HUES64 (cell line): ENCODE measurements at regions not wholly inside any gene's neighbourhood (a gene's known extent, or its start where the extent isn't known, plus 50 kb on each side); places are given as distances from the start of the nearest gene placed in this dataset.

ENCODE experiments used
- H3K27ac ChIP-seq: 2 replicates; pipeline ENCODE4 v1.7.0; 2013; ENCODE audit warnings: low read depth, low read length, inconsistent platforms
- H3K27me3 ChIP-seq: 2 replicates; pipeline ENCODE4 v1.6.1; 2013; ENCODE audit warnings: mild to moderate bottlenecking, low read length; ENCODE audit not compliant: insufficient read depth
- H3K36me3 ChIP-seq: 2 replicates; pipeline ENCODE4 v1.6.1; 2013; ENCODE audit warnings: mild to moderate bottlenecking, low read length; ENCODE audit not compliant: insufficient read depth
- H3K4me1 ChIP-seq: 2 replicates; pipeline ENCODE4 v1.6.1; 2013; ENCODE audit warnings: mild to moderate bottlenecking, low read length, moderate library complexity; ENCODE audit not compliant: insufficient read depth
- H3K4me3 ChIP-seq: 2 replicates; pipeline ENCODE4 v1.5.1; 2013; ENCODE audit warnings: mild to moderate bottlenecking, low read length, moderate library complexity
- H3K9ac ChIP-seq: 2 replicates; pipeline ENCODE4 v1.6.1; 2013; ENCODE audit warnings: mild to moderate bottlenecking, low read depth, low read length
- H3K9me3 ChIP-seq: 2 replicates; pipeline ENCODE4 v1.6.1; 2013; ENCODE audit warnings: low read depth, low read length; ENCODE audit not compliant: insufficient read depth
- WGBS: fragments of 150-250, 120-280 bp; methylation state at CpG from one replicate; pipeline ENCODE4 v1.1.7; 2013; ENCODE audit warnings: missing lambda C conversion rate; 5-methylcytosine and 5-hydroxymethylcytosine counted together

- H3K4me1 ChIP-seq, result no peaks in the 10 kb centered on the region
- no peak overlapping the region for H3K4me3 ChIP-seq
- H3K9ac ChIP-seq, result no peak overlapping the region
- no peak overlapping the region for H3K27ac ChIP-seq
- no peaks in the 10 kb centered on the region for H3K9me3 ChIP-seq
- WGBS, result 60% methylated on average over 2 of the region's 3 CpGs
- H3K36me3 ChIP-seq, result no peaks in the 10 kb centered on the region
- H3K27me3 ChIP-seq, result no peaks in the 10 kb centered on the region
Measured at GRCh38 chr6:40194447-40195170, 260.3 kb upstream of the MOCS1 start.

GRCh38 chr6:40192516-40192915, 258.3 kb upstream of the MOCS1 start:
- Histone ChIP-seq H3K36me3 (no peaks in the 10 kb centered on the region), H3K4me3 (no peak overlapping the region), H3K27ac (no peak overlapping the region), H3K27me3 (no peaks in the 10 kb centered on the region), H3K9me3 (no peaks in the 10 kb centered on the region), H3K9ac (no peak overlapping the region), H3K4me1 (0 out of 2 replicates have a peak, but pooled peaks cover under 1% of the 10 kb centered on the region)
- WGBS, result 90% methylated on average over 4 of the region's 4 CpGs

- Histone ChIP-seq H3K4me3 (no peak overlapping the region), H3K4me1 (0 out of 2 replicates have a peak, but pooled peaks cover 2% of the 10 kb centered on the region), H3K27me3 (no peaks in the 10 kb centered on the region), H3K9me3 (peaks cover 15% of the 10 kb centered on the region), H3K27ac (no peak overlapping the region), H3K9ac (no peak overlapping the region), H3K36me3 (no peaks in the 10 kb centered on the region)
- 88% methylated on average over 1 of the region's 1 CpG for WGBS
Measured at GRCh38 chr6:40188931-40189330, 254.7 kb upstream of the MOCS1 start.

- Histone ChIP-seq H3K27me3 (no peaks in the 10 kb centered on the region), H3K9me3 (peaks cover 27% of the 10 kb centered on the region), H3K36me3 (no peaks in the 10 kb centered on the region), H3K4me1 (0 out of 2 replicates have a peak, but pooled peaks cover 2% of the 10 kb centered on the region), H3K9ac (no peak overlapping the region), H3K4me3 (no peak overlapping the region), H3K27ac (no peak overlapping the region)
- WGBS, result 75% methylated on average over 5 of the region's 5 CpGs
Measured at GRCh38 chr6:40187535-40188144, 253.4 kb upstream of the MOCS1 start.

- Histone ChIP-seq H3K4me1 (0 out of 2 replicates have a peak, but pooled peaks cover 2% of the 10 kb centered on the region), H3K9ac (no peak overlapping the region), H3K36me3 (no peaks in the 10 kb centered on the region), H3K27ac (no peak overlapping the region), H3K4me3 (no peak overlapping the region), H3K9me3 (peaks cover 32% of the 10 kb centered on the region), H3K27me3 (no peaks in the 10 kb centered on the region)
- WGBS, result 95% methylated on average over 1 of the region's 1 CpG
Measured at GRCh38 chr6:40185486-40185885, 251.2 kb upstream of the MOCS1 start.

- H3K27me3 ChIP-seq, result no peaks in the 10 kb centered on the region
- H3K4me3 ChIP-seq, result no peak overlapping the region
- no peak overlapping the region for H3K27ac ChIP-seq
- H3K36me3 ChIP-seq, result no peaks in the 10 kb centered on the region
- peaks cover 32% of the 10 kb centered on the region for H3K9me3 ChIP-seq
- no peak overlapping the region for H3K9ac ChIP-seq
- H3K4me1 ChIP-seq, result 0 out of 2 replicates have a peak, but pooled peaks cover 2% of the 10 kb centered on the region
- WGBS, result 98% methylated on average over 4 of the region's 4 CpGs
Measured at GRCh38 chr6:40183902-40184301, 249.6 kb upstream of the MOCS1 start.

- WGBS, result no CpG with 5 or more reads among the region's 1 CpG
- Histone ChIP-seq H3K9ac (no peak overlapping the region), H3K9me3 (peaks cover 32% of the 10 kb centered on the region)
Measured at GRCh38 chr6:40181367-40181766, 247.1 kb upstream of the MOCS1 start.

GRCh38 chr6:40180271-40180670, 246.0 kb upstream of the MOCS1 start:
- WGBS, result 100% methylated on average over 3 of the region's 3 CpGs
- Histone ChIP-seq H3K9ac (no peak overlapping the region), H3K4me3 (no peak overlapping the region), H3K9me3 (peaks cover 29% of the 10 kb centered on the region), H3K4me1 (0 out of 2 replicates have a peak, but pooled peaks cover 5% of the 10 kb centered on the region), H3K27me3 (no peaks in the 10 kb centered on the region), H3K27ac (no peak overlapping the region), H3K36me3 (no peaks in the 10 kb centered on the region)

More at GRCh38 chr6:40181367-40181766, 247.1 kb upstream of the MOCS1 start:
- 0 out of 2 replicates have a peak, but pooled peaks cover 5% of the 10 kb centered on the region for H3K4me1 ChIP-seq
- H3K36me3 ChIP-seq, result no peaks in the 10 kb centered on the region
- no peaks in the 10 kb centered on the region for H3K27me3 ChIP-seq
- H3K27ac ChIP-seq, result no peak overlapping the region
- no peak overlapping the region for H3K4me3 ChIP-seq

- no peak overlapping the region for H3K27ac ChIP-seq
- H3K36me3 ChIP-seq, result no peaks in the 10 kb centered on the region
- no peak overlapping the region for H3K9ac ChIP-seq
- 95% methylated on average over 1 of the region's 1 CpG for WGBS
- H3K27me3 ChIP-seq, result no peaks in the 10 kb centered on the region
- peaks cover 23% of the 10 kb centered on the region for H3K9me3 ChIP-seq
- H3K4me1 ChIP-seq, result 0 out of 2 replicates have a peak, but pooled peaks cover 5% of the 10 kb centered on the region
- no peak overlapping the region for H3K4me3 ChIP-seq
Measured at GRCh38 chr6:40179496-40179895, 245.2 kb upstream of the MOCS1 start.

- H3K27me3 ChIP-seq, result no peaks in the 10 kb centered on the region
- 0 out of 2 replicates have a peak, but pooled peaks cover 5% of the 10 kb centered on the region for H3K4me1 ChIP-seq
- peaks cover 4% of the 10 kb centered on the region for H3K9me3 ChIP-seq
- no peak overlapping the region for H3K9ac ChIP-seq
- no peak overlapping the region for H3K4me3 ChIP-seq
- no peak overlapping the region for H3K27ac ChIP-seq
- 86% methylated on average over 1 of the region's 1 CpG for WGBS
- H3K36me3 ChIP-seq, result no peaks in the 10 kb centered on the region
Measured at GRCh38 chr6:40177598-40177997, 243.3 kb upstream of the MOCS1 start.

- Histone ChIP-seq H3K9ac (no peak overlapping the region), H3K9me3 (no peaks in the 10 kb centered on the region), H3K4me3 (no peak overlapping the region), H3K27ac (no peak overlapping the region), H3K27me3 (no peaks in the 10 kb centered on the region), H3K36me3 (no peaks in the 10 kb centered on the region), H3K4me1 (0 out of 2 replicates have a peak, but pooled peaks cover 5% of the 10 kb centered on the region)
- WGBS, result 93% methylated on average over 5 of the region's 5 CpGs
Measured at GRCh38 chr6:40176152-40176551, 241.9 kb upstream of the MOCS1 start.
